SK-N-SH treated with all-trans-retinoic acid at 6 μM for 48 hours (cell line): ENCODE measurements at regions not wholly inside any gene's neighbourhood (a gene's known extent, or its start where the extent isn't known, plus 50 kb on each side); places are given as distances from the start of the nearest gene placed in this dataset.

Experiments used
- TF ChIP-seq, protein P1 (sequence below): fragments of 250-450 bp; sonication (Bioruptor Pico); IDR thresholded peaks from 2 replicates; pipeline ENCODE4 v1.8.0; 2021; ENCODE audit warnings: low read depth, mild to moderate bottlenecking, moderate library complexity, borderline replicate concordance
- TF ChIP-seq, protein P2 (sequence below): fragments of 250-450 bp; sonication (Bioruptor Pico); IDR thresholded peaks from 2 replicates; pipeline ENCODE4 v1.8.0; 2020; ENCODE audit warnings: mild to moderate bottlenecking, moderate library complexity, borderline replicate concordance

DNA sequence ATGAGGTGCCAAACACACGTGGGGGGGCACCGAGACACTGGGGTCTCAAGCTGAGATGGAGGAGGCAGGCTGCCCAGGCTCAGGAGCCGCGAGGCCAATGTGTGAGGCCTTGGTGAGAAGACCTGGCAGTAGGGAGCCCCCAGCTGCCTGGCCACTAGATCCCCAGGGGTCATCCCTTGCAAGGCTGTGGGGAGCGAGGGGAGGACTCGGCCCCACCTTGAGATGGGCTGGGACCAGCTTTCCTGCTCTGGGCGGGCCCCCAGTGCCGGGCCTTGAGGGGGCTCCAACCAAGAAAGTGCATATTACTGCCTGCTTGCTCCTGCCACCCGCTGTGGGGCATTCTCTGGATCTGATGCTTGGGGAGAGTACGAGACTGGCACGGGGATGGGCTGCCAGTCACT is 107.0 kb downstream of the CTTN start:
- TF ChIP-seq, protein P1, sequence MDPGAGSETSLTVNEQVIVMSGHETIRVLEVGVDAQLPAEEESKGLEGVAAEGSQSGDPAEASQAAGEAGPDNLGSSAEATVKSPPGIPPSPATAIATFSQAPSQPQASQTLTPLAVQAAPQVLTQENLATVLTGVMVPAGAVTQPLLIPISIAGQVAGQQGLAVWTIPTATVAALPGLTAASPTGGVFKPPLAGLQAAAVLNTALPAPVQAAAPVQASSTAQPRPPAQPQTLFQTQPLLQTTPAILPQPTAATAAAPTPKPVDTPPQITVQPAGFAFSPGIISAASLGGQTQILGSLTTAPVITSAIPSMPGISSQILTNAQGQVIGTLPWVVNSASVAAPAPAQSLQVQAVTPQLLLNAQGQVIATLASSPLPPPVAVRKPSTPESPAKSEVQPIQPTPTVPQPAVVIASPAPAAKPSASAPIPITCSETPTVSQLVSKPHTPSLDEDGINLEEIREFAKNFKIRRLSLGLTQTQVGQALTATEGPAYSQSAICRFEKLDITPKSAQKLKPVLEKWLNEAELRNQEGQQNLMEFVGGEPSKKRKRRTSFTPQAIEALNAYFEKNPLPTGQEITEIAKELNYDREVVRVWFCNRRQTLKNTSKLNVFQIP = no peak
- TF ChIP-seq, protein P2, sequence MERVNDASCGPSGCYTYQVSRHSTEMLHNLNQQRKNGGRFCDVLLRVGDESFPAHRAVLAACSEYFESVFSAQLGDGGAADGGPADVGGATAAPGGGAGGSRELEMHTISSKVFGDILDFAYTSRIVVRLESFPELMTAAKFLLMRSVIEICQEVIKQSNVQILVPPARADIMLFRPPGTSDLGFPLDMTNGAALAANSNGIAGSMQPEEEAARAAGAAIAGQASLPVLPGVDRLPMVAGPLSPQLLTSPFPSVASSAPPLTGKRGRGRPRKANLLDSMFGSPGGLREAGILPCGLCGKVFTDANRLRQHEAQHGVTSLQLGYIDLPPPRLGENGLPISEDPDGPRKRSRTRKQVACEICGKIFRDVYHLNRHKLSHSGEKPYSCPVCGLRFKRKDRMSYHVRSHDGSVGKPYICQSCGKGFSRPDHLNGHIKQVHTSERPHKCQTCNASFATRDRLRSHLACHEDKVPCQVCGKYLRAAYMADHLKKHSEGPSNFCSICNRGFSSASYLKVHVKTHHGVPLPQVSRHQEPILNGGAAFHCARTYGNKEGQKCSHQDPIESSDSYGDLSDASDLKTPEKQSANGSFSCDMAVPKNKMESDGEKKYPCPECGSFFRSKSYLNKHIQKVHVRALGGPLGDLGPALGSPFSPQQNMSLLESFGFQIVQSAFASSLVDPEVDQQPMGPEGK (CRISPR knock-in tag) = no peak
